Ovary (tissue), 3 donors: ENCODE measurements at regions not wholly inside any gene's neighbourhood (a gene's known extent, or its start where the extent isn't known, plus 50 kb on each side); places are given as distances from the start of the nearest gene placed in this dataset.

Source experiments
- EP300 ChIP-seq: sonication (generic); formaldehyde crosslinking; IDR thresholded peaks from one replicate; pipeline ENCODE4 v1.6.1; 2017; ENCODE audit warnings: antibody characterized with exemption
- TF ChIP-seq, protein P1 (sequence below), 3 donors: fragments of 450-650 bp in 2 of 3; fragments of 200-600 bp in 1 of 3; IDR thresholded peaks; one replicate each; pipeline versions ENCODE4 v1.5.1 to v1.8.0; 2016 to 2022; ENCODE audit warnings: antibody characterized with exemption in 3 of 3, mild to moderate bottlenecking in 1 of 3
- donor health status: DM: no; HTN: no; CAD: no.

DNA sequence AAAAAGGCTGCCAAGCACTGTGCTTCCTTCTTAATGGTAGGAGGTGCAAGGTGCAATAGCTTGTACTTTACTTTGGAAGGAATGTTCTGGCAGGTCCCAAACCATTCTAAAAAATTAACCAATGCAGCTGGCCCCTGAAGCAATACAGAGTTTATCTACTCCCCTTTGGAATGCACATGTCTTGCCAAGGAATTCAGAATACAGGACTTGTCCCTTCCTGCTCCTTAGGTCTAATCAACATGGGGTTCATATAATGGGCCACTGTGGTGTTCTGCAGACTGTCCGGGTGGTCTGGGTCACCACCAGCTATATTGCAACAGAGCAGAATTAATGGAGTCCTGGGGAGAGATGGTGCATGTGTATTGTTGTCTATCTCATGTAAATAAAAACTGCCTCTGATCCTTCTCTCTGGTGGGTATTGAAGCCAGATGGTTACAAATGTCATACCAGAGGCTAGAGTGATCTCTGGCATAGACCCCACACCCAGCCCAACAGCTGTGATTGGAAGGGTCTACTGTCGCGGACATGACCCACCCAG, 112.8 kb downstream of the RIPK4 start:
- TF ChIP-seq, protein P1, sequence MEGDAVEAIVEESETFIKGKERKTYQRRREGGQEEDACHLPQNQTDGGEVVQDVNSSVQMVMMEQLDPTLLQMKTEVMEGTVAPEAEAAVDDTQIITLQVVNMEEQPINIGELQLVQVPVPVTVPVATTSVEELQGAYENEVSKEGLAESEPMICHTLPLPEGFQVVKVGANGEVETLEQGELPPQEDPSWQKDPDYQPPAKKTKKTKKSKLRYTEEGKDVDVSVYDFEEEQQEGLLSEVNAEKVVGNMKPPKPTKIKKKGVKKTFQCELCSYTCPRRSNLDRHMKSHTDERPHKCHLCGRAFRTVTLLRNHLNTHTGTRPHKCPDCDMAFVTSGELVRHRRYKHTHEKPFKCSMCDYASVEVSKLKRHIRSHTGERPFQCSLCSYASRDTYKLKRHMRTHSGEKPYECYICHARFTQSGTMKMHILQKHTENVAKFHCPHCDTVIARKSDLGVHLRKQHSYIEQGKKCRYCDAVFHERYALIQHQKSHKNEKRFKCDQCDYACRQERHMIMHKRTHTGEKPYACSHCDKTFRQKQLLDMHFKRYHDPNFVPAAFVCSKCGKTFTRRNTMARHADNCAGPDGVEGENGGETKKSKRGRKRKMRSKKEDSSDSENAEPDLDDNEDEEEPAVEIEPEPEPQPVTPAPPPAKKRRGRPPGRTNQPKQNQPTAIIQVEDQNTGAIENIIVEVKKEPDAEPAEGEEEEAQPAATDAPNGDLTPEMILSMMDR (IDR thresholded peaks at IDR 0.05) = no peak
- TF ChIP-seq EP300 = no peak
